ENCODE measurements at regions not wholly inside any gene's neighbourhood (a gene's known extent, or its start where the extent isn't known, plus 50 kb on each side); places are given as distances from the start of the nearest gene placed in this dataset.

- no peak for TF ChIP-seq POLR2A (IDR thresholded peaks at IDR 0.05)
- TF ChIP-seq, protein P1, sequence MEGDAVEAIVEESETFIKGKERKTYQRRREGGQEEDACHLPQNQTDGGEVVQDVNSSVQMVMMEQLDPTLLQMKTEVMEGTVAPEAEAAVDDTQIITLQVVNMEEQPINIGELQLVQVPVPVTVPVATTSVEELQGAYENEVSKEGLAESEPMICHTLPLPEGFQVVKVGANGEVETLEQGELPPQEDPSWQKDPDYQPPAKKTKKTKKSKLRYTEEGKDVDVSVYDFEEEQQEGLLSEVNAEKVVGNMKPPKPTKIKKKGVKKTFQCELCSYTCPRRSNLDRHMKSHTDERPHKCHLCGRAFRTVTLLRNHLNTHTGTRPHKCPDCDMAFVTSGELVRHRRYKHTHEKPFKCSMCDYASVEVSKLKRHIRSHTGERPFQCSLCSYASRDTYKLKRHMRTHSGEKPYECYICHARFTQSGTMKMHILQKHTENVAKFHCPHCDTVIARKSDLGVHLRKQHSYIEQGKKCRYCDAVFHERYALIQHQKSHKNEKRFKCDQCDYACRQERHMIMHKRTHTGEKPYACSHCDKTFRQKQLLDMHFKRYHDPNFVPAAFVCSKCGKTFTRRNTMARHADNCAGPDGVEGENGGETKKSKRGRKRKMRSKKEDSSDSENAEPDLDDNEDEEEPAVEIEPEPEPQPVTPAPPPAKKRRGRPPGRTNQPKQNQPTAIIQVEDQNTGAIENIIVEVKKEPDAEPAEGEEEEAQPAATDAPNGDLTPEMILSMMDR (IDR thresholded peaks at IDR 0.05) = no peak
Measured at GRCh38 chr10:93147281-93147680, 73.6 kb downstream of the CYP26A1 start.

Measured in thyroid gland (tissue), 4 donors.